GM21528 (cell line): ENCODE measurements at regions not wholly inside any gene's neighbourhood (a gene's known extent, or its start where the extent isn't known, plus 50 kb on each side); places are given as distances from the start of the nearest gene placed in this dataset.

ENCODE experiments used
- ATAC-seq: cut with Tn5 transposase; IDR thresholded peaks from one replicate; pipeline ENCODE4 v1.9.1; 2021; ENCODE audit warnings: mild to moderate bottlenecking, moderate library complexity; ENCODE audit not compliant: unreplicated experiment, low FRiP score

GRCh38 chr20:10802236-10802635 lies 128.4 kb upstream of the JAG1 start:
- no peak for ATAC-seq

GRCh38 chr20:10805764-10806163 lies 132.0 kb upstream of the JAG1 start:
- no peak for ATAC-seq

GRCh38 chr20:10806539-10806938 lies 132.7 kb upstream of the JAG1 start:
- no peak for ATAC-seq

- ATAC-seq = no peak
Measured at GRCh38 chr20:10807013-10807412, 133.2 kb upstream of the JAG1 start.

- ATAC-seq = no peak
Measured at GRCh38 chr20:10812759-10813327, 139.0 kb upstream of the JAG1 start.

GRCh38 chr20:10823585-10823984 lies 149.8 kb upstream of the JAG1 start:
- no peak for ATAC-seq

- no peak for ATAC-seq
Measured at GRCh38 chr20:10824750-10825500, 151.1 kb upstream of the JAG1 start.

- ATAC-seq = no peak
Measured at GRCh38 chr20:10826111-10826510, 152.3 kb upstream of the JAG1 start.

GRCh38 chr20:10828180-10828579 lies 154.4 kb upstream of the JAG1 start:
- no peak for ATAC-seq

GRCh38 chr20:10832141-10832540 lies 158.3 kb upstream of the JAG1 start:
- no peak for ATAC-seq

GRCh38 chr20:10837901-10838300 lies 164.1 kb upstream of the JAG1 start:
- no peak for ATAC-seq

- ATAC-seq = no peak
Measured at GRCh38 chr20:10842116-10842515, 168.3 kb upstream of the JAG1 start.

- ATAC-seq = no peak
Measured at GRCh38 chr20:10843146-10843711, 169.4 kb upstream of the JAG1 start.

- ATAC-seq = no peak
Measured at GRCh38 chr20:10846766-10847165, 173.0 kb upstream of the JAG1 start.

GRCh38 chr20:10848810-10849370 lies 175.1 kb upstream of the JAG1 start:
- no peak for ATAC-seq

- ATAC-seq = no peak
Measured at GRCh38 chr20:10853176-10853575, 179.4 kb upstream of the JAG1 start.

GRCh38 chr20:10853731-10854130 lies 179.9 kb upstream of the JAG1 start:
- ATAC-seq = no peak

- ATAC-seq = no peak
Measured at GRCh38 chr20:10854976-10855375, 181.2 kb upstream of the JAG1 start.

GRCh38 chr20:10855778-10856177 lies 182.0 kb upstream of the JAG1 start:
- no peak for ATAC-seq

- no peak for ATAC-seq
Measured at GRCh38 chr20:10856237-10857015, 182.6 kb upstream of the JAG1 start.
